CMK (cell line): ENCODE measurements at regions not wholly inside any gene's neighbourhood (a gene's known extent, or its start where the extent isn't known, plus 50 kb on each side); places are given as distances from the start of the nearest gene placed in this dataset.

ENCODE experiments used
- DNase-seq: peaks from one replicate; pipeline ENCODE4 v3.0.0-alpha.2; 2010; ENCODE audit warnings: low read depth

GRCh38 chr21:27112186-27112585 is 145.3 kb upstream of the ADAMTS5 start:
- DNase-seq: no peak

- no peak for DNase-seq
Observed at GRCh38 chr21:27110956-27111355, 144.1 kb upstream of the ADAMTS5 start.

- no peak for DNase-seq
Observed at GRCh38 chr21:27108701-27109100, 141.8 kb upstream of the ADAMTS5 start.

GRCh38 chr21:27108228-27108627 is 141.3 kb upstream of the ADAMTS5 start:
- DNase-seq: no peak

GRCh38 chr21:27104846-27105431 is 138.1 kb upstream of the ADAMTS5 start:
- DNase-seq: no peak

- no peak for DNase-seq
Observed at GRCh38 chr21:27103768-27104167, 136.9 kb upstream of the ADAMTS5 start.

GRCh38 chr21:27101523-27101922 is 134.6 kb upstream of the ADAMTS5 start:
- no peak for DNase-seq

GRCh38 chr21:27094184-27094948 is 127.5 kb upstream of the ADAMTS5 start:
- no peak for DNase-seq

- DNase-seq: no peak
Observed at GRCh38 chr21:27086630-27087029, 119.7 kb upstream of the ADAMTS5 start.

GRCh38 chr21:27086186-27086585 is 119.3 kb upstream of the ADAMTS5 start:
- DNase-seq: no peak

GRCh38 chr21:27085387-27085786 is 118.5 kb upstream of the ADAMTS5 start:
- DNase-seq: no peak

- no peak for DNase-seq
Observed at GRCh38 chr21:27083144-27083543, 116.3 kb upstream of the ADAMTS5 start.

GRCh38 chr21:27082431-27083010 is 115.6 kb upstream of the ADAMTS5 start:
- DNase-seq: no peak

GRCh38 chr21:27079636-27080240 is 112.8 kb upstream of the ADAMTS5 start:
- DNase-seq: no peak

- DNase-seq: no peak
Observed at GRCh38 chr21:27078915-27079314, 112.0 kb upstream of the ADAMTS5 start.

- no peak for DNase-seq
Observed at GRCh38 chr21:27077501-27077900, 110.6 kb upstream of the ADAMTS5 start.

- no peak for DNase-seq
Observed at GRCh38 chr21:27076025-27076424, 109.1 kb upstream of the ADAMTS5 start.

GRCh38 chr21:27070861-27071670 is 104.2 kb upstream of the ADAMTS5 start:
- DNase-seq: no peak

- DNase-seq: no peak
Observed at GRCh38 chr21:27068811-27069210, 101.9 kb upstream of the ADAMTS5 start.

GRCh38 chr21:27067226-27067625 is 100.3 kb upstream of the ADAMTS5 start:
- no peak for DNase-seq

GRCh38 chr21:27062443-27062842 is 95.6 kb upstream of the ADAMTS5 start:
- DNase-seq: no peak

GRCh38 chr21:27061770-27062169 is 94.9 kb upstream of the ADAMTS5 start:
- DNase-seq: no peak
